GM12892 (cell line): ENCODE measurements at regions not wholly inside any gene's neighbourhood (a gene's known extent, or its start where the extent isn't known, plus 50 kb on each side); places are given as distances from the start of the nearest gene placed in this dataset.

ENCODE experiments used
- DNase-seq: peaks from one replicate; pipeline ENCODE4 v3.0.0; 2011; ENCODE audit not compliant: insufficient read length
- FAIRE-seq: peaks from 2 replicates; lab custom pipeline; 2011; peaks lifted over from hg19 to GRCh38; lab: Jason Lieb, UNC
- POLR2A ChIP-seq: IDR thresholded peaks from 2 replicates; pipeline ENCODE4 v1.6.1; 2011; ENCODE audit warnings: low read depth, low read length, control low read depth
- POLR2AphosphoS5 ChIP-seq: IDR thresholded peaks from 2 replicates; pipeline ENCODE4 v1.6.1; 2011; ENCODE audit warnings: low read depth, low read length, control low read depth
- TAF1 ChIP-seq: IDR thresholded peaks from 2 replicates; pipeline ENCODE4 v1.6.1; 2011; ENCODE audit warnings: low read depth, mild to moderate bottlenecking, control low read depth, low read length, borderline replicate concordance

DNA sequence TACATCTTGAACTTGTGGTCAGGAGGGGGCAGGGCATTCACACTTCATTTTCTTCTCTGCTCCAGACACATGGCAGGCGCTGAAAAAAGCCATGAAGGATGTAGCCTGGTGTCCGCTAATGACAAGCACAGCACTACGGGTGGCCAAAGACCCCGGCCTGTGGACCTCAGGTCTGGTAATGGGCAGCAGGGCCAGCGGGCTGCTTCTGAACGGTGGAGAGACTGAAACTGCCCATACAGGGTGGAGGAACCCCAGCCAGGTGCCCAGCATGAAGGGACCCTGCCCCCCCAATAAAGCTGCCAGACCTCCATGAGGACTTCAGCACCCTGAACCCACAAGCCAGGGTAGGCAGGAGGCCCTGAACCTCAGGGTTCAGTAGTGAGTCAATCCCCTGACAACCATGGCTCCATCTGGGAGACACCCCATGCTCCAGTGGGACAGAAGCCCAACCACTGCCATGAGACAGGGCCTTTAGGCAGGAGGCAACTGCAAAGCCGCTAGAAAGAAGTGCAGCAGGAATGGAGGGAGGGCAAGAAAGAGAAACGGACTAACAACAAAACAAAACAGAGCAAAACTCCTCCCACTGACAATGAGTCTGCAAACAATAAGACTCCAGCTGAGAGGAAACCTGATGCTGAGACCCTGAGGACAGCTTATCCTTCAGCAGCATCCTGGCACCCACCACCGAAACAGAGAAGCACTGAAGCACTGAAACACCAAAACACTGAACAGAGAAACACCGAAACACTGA, 140.2 kb upstream of the PPP2R2D start:
- no peak for TF ChIP-seq POLR2A
- no peak for TF ChIP-seq TAF1
- TF ChIP-seq POLR2AphosphoS5, result no peak
- DNase-seq (no peak), FAIRE-seq (no peak)

DNA sequence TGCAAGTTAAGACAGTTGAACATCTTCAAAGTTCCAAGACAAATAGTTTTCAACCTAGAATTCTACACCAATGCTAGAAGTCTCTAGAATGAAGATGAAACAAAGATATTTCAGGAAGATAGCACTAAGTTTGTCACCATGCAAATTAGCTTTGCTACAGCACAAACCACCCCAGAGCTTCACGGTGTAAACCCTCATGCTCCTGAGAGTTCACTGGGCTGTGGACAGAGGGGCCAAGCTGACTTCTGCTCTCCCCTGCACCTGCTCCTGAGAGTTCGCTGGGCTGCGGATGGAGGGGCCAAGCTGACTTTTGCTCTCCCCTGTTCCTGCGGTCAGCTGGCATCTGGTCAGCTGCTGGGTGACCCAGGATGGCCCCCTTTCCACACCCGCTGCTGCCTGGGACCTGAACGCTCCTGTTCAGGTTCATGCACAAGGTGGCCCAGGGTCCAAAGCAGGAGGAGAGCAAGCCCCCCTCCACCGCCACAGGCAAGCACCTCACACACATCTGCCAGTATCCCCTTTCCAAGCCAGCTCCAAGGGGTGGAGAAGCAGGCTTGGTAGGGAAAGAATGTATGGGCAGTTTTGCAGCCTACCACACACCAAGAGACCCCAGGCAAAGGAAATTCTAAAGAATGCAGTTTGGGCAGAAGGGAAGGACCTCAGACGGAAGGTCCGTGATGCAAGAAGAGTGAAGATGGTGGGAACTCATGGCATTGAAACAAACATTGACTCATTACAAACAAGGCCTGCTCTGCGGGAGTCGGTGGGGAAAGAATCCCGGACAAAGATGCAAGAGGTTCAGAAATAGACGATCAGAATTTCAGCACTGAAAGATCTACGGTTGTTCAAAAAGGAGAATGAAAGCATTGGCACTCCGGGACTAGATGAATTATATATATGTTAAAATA, 137.8 kb upstream of the PPP2R2D start:
- no peak for FAIRE-seq
- no peak for DNase-seq
- TF ChIP-seq POLR2A (no peak), POLR2AphosphoS5 (no peak), TAF1 (no peak)

DNA sequence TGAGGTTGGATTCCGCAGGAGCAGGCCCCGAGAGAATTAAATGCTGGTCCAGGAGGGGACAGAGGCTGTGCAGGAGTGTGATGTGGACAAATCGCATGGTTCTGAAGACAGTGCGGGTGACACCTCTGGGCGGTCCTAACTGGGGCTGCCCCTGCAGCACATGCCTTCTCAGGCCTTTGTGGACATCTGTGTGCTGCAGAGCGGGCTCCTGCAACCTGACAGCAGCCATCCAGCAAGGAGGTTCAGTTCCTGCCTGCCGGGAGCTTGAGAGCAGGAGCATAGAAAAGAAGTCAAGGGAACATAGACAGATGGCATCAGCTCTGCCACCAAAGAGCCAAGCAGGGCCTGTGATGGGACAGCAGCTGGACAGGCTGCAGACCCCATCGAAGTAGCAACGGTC, 135.9 kb upstream of the PPP2R2D start:
- FAIRE-seq, result no peak
- TF ChIP-seq POLR2AphosphoS5 (no peak), TAF1 (no peak), POLR2A (no peak)
- no peak for DNase-seq

DNA sequence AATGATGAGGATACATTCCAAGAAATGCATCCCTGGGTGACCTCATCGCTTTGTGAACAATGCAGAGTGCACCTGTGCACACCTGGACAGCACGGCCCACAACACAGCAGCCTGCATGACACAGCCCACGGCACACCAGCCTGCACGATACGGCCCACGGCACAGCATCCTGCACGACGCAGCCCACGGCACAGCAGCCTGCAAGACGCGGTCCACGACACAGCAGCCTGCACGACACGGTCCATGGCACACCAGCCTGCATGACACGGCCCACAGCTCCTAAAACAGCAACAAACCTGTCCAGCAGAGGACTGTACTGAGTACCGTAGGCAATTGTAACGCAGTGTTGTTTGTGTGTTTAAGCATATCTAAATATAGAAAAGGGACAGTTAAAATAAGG, 134.7 kb upstream of the PPP2R2D start:
- no peak for TF ChIP-seq POLR2A
- no peak for TF ChIP-seq TAF1
- no peak for TF ChIP-seq POLR2AphosphoS5
- DNase-seq (no peak), FAIRE-seq (no peak)

DNA sequence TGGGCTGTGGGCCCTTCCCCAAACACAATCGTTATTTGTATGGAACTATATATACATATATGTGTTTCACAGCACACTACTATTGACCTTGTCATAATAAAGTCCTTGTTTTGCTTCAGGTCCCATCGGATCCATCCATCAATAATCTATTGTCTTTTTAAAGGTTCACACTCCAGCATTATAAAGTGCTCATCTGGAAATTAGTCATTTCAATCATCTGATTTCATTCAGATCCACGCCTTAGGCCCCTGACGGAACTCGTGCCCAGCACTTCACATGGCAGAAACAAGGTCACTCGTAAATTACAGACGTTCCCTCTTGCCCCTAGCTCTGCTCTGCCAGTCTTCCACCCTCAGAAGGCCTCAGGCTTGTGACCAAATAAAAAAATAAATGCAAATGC, 133.1 kb upstream of the PPP2R2D start:
- TF ChIP-seq TAF1 (no peak), POLR2A (no peak), POLR2AphosphoS5 (no peak)
- DNase-seq (no peak), FAIRE-seq (no peak)

DNA sequence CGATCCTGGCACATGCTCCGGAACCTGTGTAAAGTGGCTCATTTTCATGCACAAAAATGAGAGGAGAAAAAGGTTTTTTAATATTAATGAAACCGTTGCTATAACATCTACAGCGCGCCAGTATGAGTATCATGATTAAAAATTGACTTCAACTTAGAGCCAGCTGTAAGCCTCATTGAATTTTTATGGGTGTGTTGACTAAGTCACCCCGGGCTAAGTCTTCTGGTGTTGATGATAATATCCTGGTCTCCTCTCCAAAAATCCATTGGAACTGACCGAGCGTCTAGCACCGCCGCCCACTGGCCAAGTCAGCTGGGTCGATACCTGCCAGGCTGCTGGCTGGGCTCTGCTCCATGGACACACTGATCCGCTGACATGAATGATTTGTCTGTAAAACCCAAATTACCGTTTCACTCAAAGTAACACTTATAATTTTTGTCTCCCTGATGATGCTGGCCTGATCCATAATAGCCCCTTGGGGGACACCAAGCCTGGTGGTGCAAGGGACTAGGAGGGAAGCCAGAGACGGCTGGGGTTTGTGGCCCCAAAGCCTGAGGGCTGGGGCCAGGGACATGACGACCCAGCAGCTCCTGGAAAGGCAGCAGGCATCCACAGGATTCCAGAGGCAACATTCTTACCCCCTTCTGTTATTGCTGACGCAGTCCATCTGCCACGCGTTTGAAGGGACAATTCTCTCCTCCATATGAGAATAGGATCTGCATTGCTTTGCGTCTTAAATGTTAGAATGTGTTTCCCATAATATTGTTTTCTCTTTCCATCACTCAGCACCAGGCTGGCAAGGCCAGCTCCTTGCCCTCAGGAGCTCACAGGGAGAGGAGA, 131.0 kb upstream of the PPP2R2D start:
- FAIRE-seq, result no peak
- DNase-seq, result no peak
- no peak for TF ChIP-seq POLR2A
- TF ChIP-seq TAF1, result no peak
- no peak for TF ChIP-seq POLR2AphosphoS5

DNA sequence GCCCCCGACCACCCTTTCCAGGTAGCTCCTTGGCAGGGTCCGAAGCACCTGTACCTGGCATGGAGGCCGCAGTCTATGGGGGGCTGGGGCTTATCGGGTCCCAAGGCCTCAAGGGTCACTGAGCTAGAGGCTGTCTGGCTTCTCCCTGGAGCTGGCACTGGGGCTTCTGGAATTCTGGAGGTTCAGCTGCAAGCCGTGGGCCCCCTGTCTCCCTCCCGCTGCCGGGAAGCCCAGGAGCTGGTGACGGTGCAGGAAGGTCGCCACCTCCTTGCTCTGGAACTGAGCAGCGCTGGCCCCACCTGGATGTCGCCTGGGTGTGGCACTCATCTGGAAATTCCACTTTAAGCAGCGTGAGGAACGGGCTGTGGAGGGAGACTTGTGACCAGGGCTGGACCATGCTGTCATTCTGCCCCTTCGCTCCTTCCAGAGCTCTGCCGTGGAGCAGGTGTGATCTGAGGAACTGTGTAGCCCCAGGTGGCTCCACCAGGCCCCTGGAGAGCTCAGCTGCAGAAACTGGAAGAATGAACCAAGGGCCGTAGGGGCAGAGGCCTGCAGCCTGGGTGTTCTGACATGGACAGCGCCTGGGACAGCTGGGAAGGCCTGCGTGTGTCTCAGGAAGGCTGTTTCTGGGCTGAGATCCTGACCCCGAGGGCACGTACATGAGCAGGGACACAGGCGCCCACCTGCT, 129.7 kb upstream of the PPP2R2D start:
- FAIRE-seq (no peak), DNase-seq (no peak)
- TF ChIP-seq TAF1, result no peak
- TF ChIP-seq POLR2AphosphoS5, result no peak
- no peak for TF ChIP-seq POLR2A

DNA sequence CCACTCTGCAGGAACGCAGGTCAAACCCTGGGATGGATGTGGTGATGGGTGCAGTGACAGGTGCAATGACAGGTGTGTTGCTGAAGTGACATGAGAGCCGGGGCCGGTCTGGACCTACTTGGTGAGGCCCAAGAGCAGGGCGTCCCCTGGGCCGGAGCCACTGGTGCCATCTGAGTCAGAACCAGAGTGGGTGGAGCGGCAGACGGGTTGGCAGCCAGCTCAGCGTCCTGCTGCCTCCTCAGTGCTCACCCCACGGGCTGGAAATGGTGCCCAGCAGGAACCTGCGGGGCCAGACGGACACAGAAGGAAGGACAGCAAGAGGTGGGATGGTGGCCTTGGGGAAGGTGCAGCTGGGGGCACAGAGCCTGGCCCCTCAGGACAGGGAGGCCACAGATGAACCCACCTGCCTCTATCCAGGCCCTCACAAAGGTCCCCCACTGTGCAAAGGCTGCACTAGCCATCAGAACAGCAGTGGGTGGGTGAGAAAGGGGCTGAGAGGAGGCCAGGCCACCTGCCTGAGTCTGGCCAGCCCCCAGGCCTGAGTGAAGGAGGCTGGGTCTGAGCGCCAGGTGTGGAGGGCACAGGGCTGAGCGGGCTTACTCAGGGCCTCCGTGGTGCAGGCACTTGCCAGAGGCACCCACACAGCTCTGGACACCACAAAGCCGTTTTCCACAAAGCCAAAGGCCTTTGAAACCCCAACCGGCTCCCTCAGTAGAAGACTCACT, 129.0 kb upstream of the PPP2R2D start:
- no peak for FAIRE-seq
- TF ChIP-seq TAF1 (no peak), POLR2AphosphoS5 (no peak), POLR2A (no peak)
- DNase-seq, result no peak

DNA sequence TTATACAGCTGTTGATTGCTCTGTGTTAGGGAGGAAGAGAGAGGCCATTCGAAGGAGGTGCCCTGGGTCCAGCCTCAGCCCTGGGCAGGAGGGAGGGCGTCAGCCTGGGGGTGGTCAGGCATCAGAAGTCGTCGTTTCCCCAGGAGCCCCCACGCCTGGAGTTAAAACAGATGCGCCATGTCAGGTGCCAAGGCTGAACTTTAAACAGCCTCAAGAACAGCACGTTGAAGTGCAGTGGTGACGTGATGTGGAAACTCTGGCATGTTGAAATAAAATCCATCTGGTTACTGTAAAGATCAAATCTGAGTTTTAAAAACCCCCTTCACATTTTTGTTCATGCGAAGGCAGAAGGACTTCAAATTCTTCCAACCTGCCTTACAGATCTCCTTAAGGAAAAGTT, 128.4 kb upstream of the PPP2R2D start:
- DNase-seq (no peak), FAIRE-seq (no peak)
- TF ChIP-seq POLR2A, result no peak
- no peak for TF ChIP-seq POLR2AphosphoS5
- no peak for TF ChIP-seq TAF1

DNA sequence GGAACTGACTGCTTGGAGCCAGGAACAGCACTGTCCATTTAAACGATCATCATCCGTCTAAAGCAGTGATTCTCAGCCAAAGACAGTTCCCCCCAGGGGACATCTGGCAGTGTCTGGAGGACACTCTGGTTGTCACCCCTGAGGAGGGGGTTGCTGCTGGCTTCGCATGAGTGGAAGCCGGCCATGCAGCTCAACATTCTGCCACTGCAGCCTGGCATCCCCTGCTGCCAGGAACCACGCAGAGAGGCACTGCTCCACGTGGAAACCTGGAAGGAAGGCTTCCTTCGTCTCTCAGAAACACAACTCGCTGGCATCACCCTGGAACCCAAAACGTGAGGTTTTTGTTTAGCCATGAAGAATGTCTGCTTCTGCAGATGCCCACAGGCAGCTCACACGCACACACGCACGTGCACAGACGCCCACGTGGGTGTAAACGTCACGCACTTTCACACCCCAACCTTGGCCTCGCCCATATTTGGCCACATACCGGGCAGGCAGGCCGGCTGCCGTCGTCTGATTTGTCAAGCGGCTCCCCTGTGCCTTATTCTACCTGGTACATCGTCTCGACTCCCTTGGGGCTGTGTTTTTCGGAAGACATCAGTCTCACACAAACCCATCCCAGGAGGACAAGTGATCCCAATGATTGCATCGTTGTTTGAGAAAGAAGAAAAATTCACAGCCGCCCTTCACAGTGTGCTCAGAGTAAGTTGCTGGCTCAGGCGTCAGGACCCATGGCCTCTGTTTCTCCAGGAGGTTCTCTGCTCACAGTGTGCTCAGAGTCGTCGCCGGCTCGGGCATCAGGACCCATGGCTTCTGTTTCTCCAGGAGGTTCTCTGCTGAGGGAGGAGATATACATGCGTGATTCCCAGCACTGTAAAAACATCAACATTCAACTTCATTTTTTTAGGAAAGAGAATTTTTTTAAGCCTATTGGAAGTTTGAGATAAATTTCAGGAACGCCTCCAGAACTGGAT, 127.2 kb upstream of the PPP2R2D start:
- FAIRE-seq (no peak), DNase-seq (no peak)
- TF ChIP-seq POLR2A (no peak), POLR2AphosphoS5 (no peak), TAF1 (no peak)
